Mucosa of descending colon (tissue), 3 donors: ENCODE measurements at regions not wholly inside any gene's neighbourhood (a gene's known extent, or its start where the extent isn't known, plus 50 kb on each side); places are given as distances from the start of the nearest gene placed in this dataset.

ENCODE experiments used
- ATAC-seq: fragments of 200-7000 bp; cut with Tn5 transposase; one replicate; pipeline ENCODE4 v1.9.1; 2020; ENCODE audit warnings: mild to moderate bottlenecking, moderate library complexity
- DNase-seq, 3 donors: peaks; one replicate each; pipeline ENCODE4 v3.0.0-alpha.2; 2020
- H3K36me3 ChIP-seq: fragments of 200-600 bp; one replicate; pipeline ENCODE4 v1.8.0; 2021; ENCODE audit warnings: low read depth, mild to moderate bottlenecking
- H3K4me1 ChIP-seq: fragments of 200-600 bp; one replicate; pipeline ENCODE4 v1.8.0; 2021; ENCODE audit warnings: low read depth, mild to moderate bottlenecking
- H3K4me3 ChIP-seq: fragments of 200-600 bp; one replicate; pipeline ENCODE4 v1.8.0; 2021; ENCODE audit warnings: mild to moderate bottlenecking
- H3K9me3 ChIP-seq: fragments of 200-600 bp; one replicate; pipeline ENCODE4 v1.8.0; 2021; ENCODE audit warnings: mild to moderate bottlenecking
- CTCF ChIP-seq: fragments of 200-600 bp; IDR thresholded peaks from one replicate; pipeline ENCODE4 v1.8.0; 2022; ENCODE audit warnings: antibody characterized with exemption, mild to moderate bottlenecking
- intact Hi-C, 2 donors: fragments of 100-400 bp; cut with DNase I in 1 of 2; cut with micrococcal nuclease in 1 of 2; formaldehyde crosslinking; loops; one replicate each; pipeline versions ENCODE4 v1.11.0 to v1.11.1; 2022; cut with DNase I, micrococcal nuclease
- donor health status: DM: no; HTN: no; CAD: no; lungs with moderate emphysema.
- donor health status: DM: no; HTN: no; CAD: no.
- donor health status: DM: no; HTN: yes; CAD: no.

GRCh38 chr2:219692521-219692920, 65.1 kb downstream of the SLC4A3 start:
- Histone ChIP-seq H3K9me3 (no peaks in the 10 kb centered on the region), H3K4me1 (no peaks in the 10 kb centered on the region), H3K36me3 (no peaks in the 10 kb centered on the region), H3K4me3 (no peak overlapping the region)
- DNase-seq, result no peak
- TF ChIP-seq CTCF, result no peak
- intact Hi-C loops, result no loop called here
- no peak for ATAC-seq

GRCh38 chr2:219695145-219695709, 67.8 kb downstream of the SLC4A3 start:
- intact Hi-C loops, result no loop called here
- Histone ChIP-seq H3K4me1 (no peaks in the 10 kb centered on the region), H3K4me3 (no peak overlapping the region), H3K9me3 (no peaks in the 10 kb centered on the region), H3K36me3 (no peaks in the 10 kb centered on the region)
- TF ChIP-seq CTCF, result no peak
- ATAC-seq, result no peak
- no peak for DNase-seq

GRCh38 chr2:219697811-219698747, 70.6 kb downstream of the SLC4A3 start:
- TF ChIP-seq CTCF, result no peak
- intact Hi-C loops, result no loop called here
- ATAC-seq (no peak), DNase-seq (no peak)
- Histone ChIP-seq H3K9me3 (no peaks in the 10 kb centered on the region), H3K36me3 (no peaks in the 10 kb centered on the region), H3K4me1 (no peaks in the 10 kb centered on the region), H3K4me3 (no peak overlapping the region)

- intact Hi-C loops, result no loop called here
- Histone ChIP-seq H3K4me1 (no peaks in the 10 kb centered on the region), H3K4me3 (no peak overlapping the region), H3K9me3 (no peaks in the 10 kb centered on the region), H3K36me3 (no peaks in the 10 kb centered on the region)
- no peak for TF ChIP-seq CTCF
- ATAC-seq (no peak), DNase-seq (no peak)
These were observed 71.5 kb downstream of the SLC4A3 start for GRCh38 chr2:219698748-219699439.

- H3K4me3 ChIP-seq, result no peak overlapping the region
- no peaks in the 10 kb centered on the region for H3K4me1 ChIP-seq
- DNase-seq, result no peak
- intact Hi-C loops, result no loop called here
- no peaks in the 10 kb centered on the region for H3K9me3 ChIP-seq
- no peaks in the 10 kb centered on the region for H3K36me3 ChIP-seq
- TF ChIP-seq CTCF, result no peak
- no peak for ATAC-seq
These were observed 72.0 kb downstream of the SLC4A3 start for GRCh38 chr2:219699440-219699821.
